ENCODE measurements at regions not wholly inside any gene's neighbourhood (a gene's known extent, or its start where the extent isn't known, plus 50 kb on each side); places are given as distances from the start of the nearest gene placed in this dataset.

DNA sequence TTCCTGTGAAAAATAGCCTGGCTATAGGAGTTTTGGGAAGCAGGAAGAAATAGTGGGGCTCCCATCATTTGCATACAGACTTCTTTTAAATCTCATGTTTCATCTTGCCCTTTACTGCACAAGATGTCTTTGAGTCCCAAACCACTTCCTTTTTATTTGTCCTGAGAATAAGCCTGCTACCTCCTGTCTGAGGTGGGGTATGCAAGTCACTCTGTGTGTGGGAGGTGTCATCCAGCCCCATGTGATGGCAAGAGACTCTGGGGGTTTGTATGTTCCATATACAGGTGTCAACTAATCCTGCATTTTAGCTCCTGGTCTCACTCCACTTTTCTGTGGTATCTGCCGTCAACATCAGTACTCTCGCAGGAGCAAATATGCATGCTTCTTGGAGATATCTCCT, 102.0 kb downstream of the OTOL1 start:
- Histone ChIP-seq H4K20me1 (ENCODE audit: control insufficient read depth, extremely low read depth, insufficient read depth, low read length) (no peaks in the 10 kb centered on the region), H3K9ac (ENCODE audit: insufficient read depth, low read length) (no peak overlapping the region)
- DNase-seq (ENCODE audit: low read depth in 2 of 2): no peak

GRCh38 chr3:161599697-161600096, 103.1 kb downstream of the OTOL1 start:
- Histone ChIP-seq H3K27me3 (ENCODE audit: control insufficient read depth, insufficient read depth, low read length) (no peaks in the 10 kb centered on the region), H3K4me2 (ENCODE audit: extremely low read depth, insufficient read depth, low read length) (no peak overlapping the region), H3K4me1 (ENCODE audit: control insufficient read depth, extremely low read depth, insufficient read depth, low read length) (no peaks in the 10 kb centered on the region), H3K27ac (ENCODE audit: insufficient read depth, low read length) (no peak overlapping the region), H3K9me3 (ENCODE audit: control insufficient read depth, insufficient read depth, low read depth, low read length) (no peaks in the 10 kb centered on the region), H3K9ac (ENCODE audit: insufficient read depth, low read length) (no peak overlapping the region), H4K20me1 (ENCODE audit: control insufficient read depth, extremely low read depth, insufficient read depth, low read length) (no peaks in the 10 kb centered on the region), H3K79me2 (ENCODE audit: control insufficient read depth, insufficient read depth, low read length) (no peaks in the 10 kb centered on the region), H3K36me3 (ENCODE audit: control insufficient read depth, insufficient read depth, low read length) (no peaks in the 10 kb centered on the region), H2AFZ (ENCODE audit: low read length) (no peak overlapping the region), H3K4me3 (replicated peaks in 1 of 4; ENCODE audit: control extremely low read depth in 1 of 4, insufficient read depth in 1 of 4, low read depth in 3 of 4, low read length in 4 of 4) (no peak overlapping the region)
- TF ChIP-seq, protein P1, sequence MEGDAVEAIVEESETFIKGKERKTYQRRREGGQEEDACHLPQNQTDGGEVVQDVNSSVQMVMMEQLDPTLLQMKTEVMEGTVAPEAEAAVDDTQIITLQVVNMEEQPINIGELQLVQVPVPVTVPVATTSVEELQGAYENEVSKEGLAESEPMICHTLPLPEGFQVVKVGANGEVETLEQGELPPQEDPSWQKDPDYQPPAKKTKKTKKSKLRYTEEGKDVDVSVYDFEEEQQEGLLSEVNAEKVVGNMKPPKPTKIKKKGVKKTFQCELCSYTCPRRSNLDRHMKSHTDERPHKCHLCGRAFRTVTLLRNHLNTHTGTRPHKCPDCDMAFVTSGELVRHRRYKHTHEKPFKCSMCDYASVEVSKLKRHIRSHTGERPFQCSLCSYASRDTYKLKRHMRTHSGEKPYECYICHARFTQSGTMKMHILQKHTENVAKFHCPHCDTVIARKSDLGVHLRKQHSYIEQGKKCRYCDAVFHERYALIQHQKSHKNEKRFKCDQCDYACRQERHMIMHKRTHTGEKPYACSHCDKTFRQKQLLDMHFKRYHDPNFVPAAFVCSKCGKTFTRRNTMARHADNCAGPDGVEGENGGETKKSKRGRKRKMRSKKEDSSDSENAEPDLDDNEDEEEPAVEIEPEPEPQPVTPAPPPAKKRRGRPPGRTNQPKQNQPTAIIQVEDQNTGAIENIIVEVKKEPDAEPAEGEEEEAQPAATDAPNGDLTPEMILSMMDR (conservative IDR thresholded peaks at IDR 0.05 in 1 of 2, IDR thresholded peaks at IDR 0.05 in 1 of 2; ENCODE audit: low read depth in 1 of 2, low read length in 2 of 2): no peak
- TF ChIP-seq EZH2 (IDR thresholded peaks at IDR 0.05; ENCODE audit: low read length, missing control alignments): no peak
- DNase-seq (ENCODE audit: low read depth in 2 of 2): no peak

More for the DNA sequence above, 102.0 kb downstream of the OTOL1 start:
- H3K79me2 ChIP-seq (ENCODE audit: control insufficient read depth, insufficient read depth, low read length): no peaks in the 10 kb centered on the region
- no peaks in the 10 kb centered on the region for H3K4me1 ChIP-seq (ENCODE audit: control insufficient read depth, extremely low read depth, insufficient read depth, low read length)
- no peaks in the 10 kb centered on the region for H3K36me3 ChIP-seq (ENCODE audit: control insufficient read depth, insufficient read depth, low read length)
- TF ChIP-seq, protein P1 (conservative IDR thresholded peaks at IDR 0.05 in 1 of 2, IDR thresholded peaks at IDR 0.05 in 1 of 2; ENCODE audit: low read depth in 1 of 2, low read length in 2 of 2): no peak
- no peak for TF ChIP-seq EZH2 (IDR thresholded peaks at IDR 0.05; ENCODE audit: low read length, missing control alignments)
- H3K27me3 ChIP-seq (ENCODE audit: control insufficient read depth, insufficient read depth, low read length): no peaks in the 10 kb centered on the region
- no peak overlapping the region for H3K4me2 ChIP-seq (ENCODE audit: extremely low read depth, insufficient read depth, low read length)
- no peak overlapping the region for H3K4me3 ChIP-seq (replicated peaks in 1 of 4; ENCODE audit: control extremely low read depth in 1 of 4, insufficient read depth in 1 of 4, low read depth in 3 of 4, low read length in 4 of 4)
- no peak overlapping the region for H2AFZ ChIP-seq (ENCODE audit: low read length)
- no peaks in the 10 kb centered on the region for H3K9me3 ChIP-seq (ENCODE audit: control insufficient read depth, insufficient read depth, low read depth, low read length)
- no peak overlapping the region for H3K27ac ChIP-seq (ENCODE audit: insufficient read depth, low read length)

DNA sequence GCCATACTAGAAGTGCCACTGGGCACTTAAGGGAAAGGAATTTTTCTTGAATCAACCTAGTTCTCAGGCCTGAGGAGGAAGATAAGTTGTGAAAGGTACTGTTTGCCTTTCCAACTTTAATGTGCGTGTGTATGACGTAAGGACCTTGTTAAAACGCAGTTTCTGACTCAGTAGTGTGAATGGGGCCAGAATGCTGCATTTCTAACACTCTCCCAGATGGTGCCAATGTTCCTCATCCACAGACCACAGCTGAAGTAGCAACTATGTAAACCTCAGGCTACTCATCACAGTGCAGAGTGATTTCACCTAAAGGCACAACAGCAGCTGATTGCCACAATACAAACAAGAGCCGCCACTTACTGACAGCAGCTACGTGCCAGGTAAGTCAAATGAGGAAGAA, 103.6 kb downstream of the OTOL1 start:
- no peaks in the 10 kb centered on the region for H3K4me1 ChIP-seq (ENCODE audit: control insufficient read depth, extremely low read depth, insufficient read depth, low read length)
- no peaks in the 10 kb centered on the region for H3K9me3 ChIP-seq (ENCODE audit: control insufficient read depth, insufficient read depth, low read depth, low read length)
- H3K36me3 ChIP-seq (ENCODE audit: control insufficient read depth, insufficient read depth, low read length): no peaks in the 10 kb centered on the region
- no peak for DNase-seq (ENCODE audit: low read depth in 2 of 2)
- no peak overlapping the region for H3K9ac ChIP-seq (ENCODE audit: insufficient read depth, low read length)
- TF ChIP-seq, protein P1 (conservative IDR thresholded peaks at IDR 0.05 in 1 of 2, IDR thresholded peaks at IDR 0.05 in 1 of 2; ENCODE audit: low read depth in 1 of 2, low read length in 2 of 2): no peak
- TF ChIP-seq EZH2 (IDR thresholded peaks at IDR 0.05; ENCODE audit: low read length, missing control alignments): no peak
- H3K27ac ChIP-seq (ENCODE audit: insufficient read depth, low read length): no peak overlapping the region
- H2AFZ ChIP-seq (ENCODE audit: low read length): no peak overlapping the region
- H3K27me3 ChIP-seq (ENCODE audit: control insufficient read depth, insufficient read depth, low read length): no peaks in the 10 kb centered on the region
- no peak overlapping the region for H3K4me2 ChIP-seq (ENCODE audit: extremely low read depth, insufficient read depth, low read length)
- no peaks in the 10 kb centered on the region for H3K79me2 ChIP-seq (ENCODE audit: control insufficient read depth, insufficient read depth, low read length)
- H3K4me3 ChIP-seq (replicated peaks in 1 of 4; ENCODE audit: control extremely low read depth in 1 of 4, insufficient read depth in 1 of 4, low read depth in 3 of 4, low read length in 4 of 4): no peak overlapping the region
- no peaks in the 10 kb centered on the region for H4K20me1 ChIP-seq (ENCODE audit: control insufficient read depth, extremely low read depth, insufficient read depth, low read length)
